COLO668 (cell line): ENCODE measurements at regions not wholly inside any gene's neighbourhood (a gene's known extent, or its start where the extent isn't known, plus 50 kb on each side); places are given as distances from the start of the nearest gene placed in this dataset.

ENCODE experiments used
- DNase-seq: peaks from one replicate; lab custom pipeline; 2025; ENCODE audit not compliant: unreplicated experiment; lab: John Stamatoyannopoulos, UW

GRCh38 chrX:149992918-149993317, 54.6 kb upstream of the EOLA2 start:
- DNase-seq: no peak

- no peak for DNase-seq
Observed at GRCh38 chrX:149993989-149994388, 55.7 kb upstream of the EOLA2 start.

GRCh38 chrX:149996515-149996914, 58.2 kb upstream of the EOLA2 start:
- no peak for DNase-seq

- DNase-seq: no peak
Observed at GRCh38 chrX:150005027-150005426, 66.7 kb upstream of the EOLA2 start.

- DNase-seq: no peak
Observed at GRCh38 chrX:150007356-150007755, 69.1 kb upstream of the EOLA2 start.

GRCh38 chrX:150012647-150013381, 74.5 kb upstream of the EOLA2 start:
- no peak for DNase-seq

- no peak for DNase-seq
Observed at GRCh38 chrX:150014525-150014924, 76.2 kb upstream of the EOLA2 start.

GRCh38 chrX:150017868-150018267, 79.6 kb upstream of the EOLA2 start:
- DNase-seq: no peak

- no peak for DNase-seq
Observed at GRCh38 chrX:150018931-150019361, 80.7 kb upstream of the EOLA2 start.

GRCh38 chrX:150028692-150029091, 90.4 kb upstream of the EOLA2 start:
- DNase-seq: no peak

- no peak for DNase-seq
Observed at GRCh38 chrX:150032742-150033141, 94.5 kb upstream of the EOLA2 start.

GRCh38 chrX:150034788-150035187, 96.5 kb upstream of the EOLA2 start:
- DNase-seq: no peak

- no peak for DNase-seq
Observed at GRCh38 chrX:150035531-150035930, 97.2 kb upstream of the EOLA2 start.

- no peak for DNase-seq
Observed at GRCh38 chrX:150036181-150036580, 97.9 kb upstream of the EOLA2 start.

- DNase-seq: no peak
Observed at GRCh38 chrX:150036641-150037040, 98.3 kb upstream of the EOLA2 start.

- no peak for DNase-seq
Observed at GRCh38 chrX:150037041-150037440, 98.8 kb upstream of the EOLA2 start.

GRCh38 chrX:150038315-150038714, 100.0 kb upstream of the EOLA2 start:
- DNase-seq: no peak

GRCh38 chrX:150038986-150039599, 100.8 kb upstream of the EOLA2 start:
- no peak for DNase-seq

- DNase-seq: no peak
Observed at GRCh38 chrX:150041208-150041607, 102.9 kb upstream of the EOLA2 start.

GRCh38 chrX:150044556-150044955, 106.3 kb upstream of the EOLA2 start:
- no peak for DNase-seq

- DNase-seq: no peak
Observed at GRCh38 chrX:150047818-150048217, 109.5 kb upstream of the EOLA2 start.

- DNase-seq: no peak
Observed at GRCh38 chrX:150049647-150050046, 111.4 kb upstream of the EOLA2 start.

- no peak for DNase-seq
Observed at GRCh38 chrX:150050387-150050786, 112.1 kb upstream of the EOLA2 start.
